Smooth muscle cell (in vitro differentiated cells): ENCODE measurements at regions not wholly inside any gene's neighbourhood (a gene's known extent, or its start where the extent isn't known, plus 50 kb on each side); places are given as distances from the start of the nearest gene placed in this dataset.

ENCODE experiments used
- DNase-seq: peaks from one replicate; lab custom pipeline; 2025; ENCODE audit not compliant: unreplicated experiment; lab: John Stamatoyannopoulos, UW
- H2AFZ ChIP-seq: fragments of 200-600 bp; sonication (generic); 2 replicates; pipeline ENCODE4 v1.6.0; 2016; ENCODE audit warnings: antibody characterized with exemption, low read depth, mild to moderate bottlenecking
- H3F3A ChIP-seq: fragments of 200-600 bp; sonication (generic); 2 replicates; pipeline ENCODE4 v1.6.0; 2017; ENCODE audit warnings: antibody characterized with exemption, low read depth
- H3K27ac ChIP-seq: fragments of 200-600 bp; sonication (generic); 2 replicates; pipeline ENCODE4 v1.5.1; 2016; ENCODE audit warnings: low read depth, mild to moderate bottlenecking
- H3K27me3 ChIP-seq: fragments of 200-600 bp; sonication (generic); 2 replicates; pipeline ENCODE4 v1.6.1; 2016; ENCODE audit warnings: low read depth, mild to moderate bottlenecking
- H3K36me3 ChIP-seq: fragments of 200-600 bp; sonication (generic); 2 replicates; pipeline ENCODE4 v1.5.1; 2016; ENCODE audit warnings: low read depth
- H3K4me1 ChIP-seq: fragments of 200-600 bp; sonication (generic); 2 replicates; pipeline ENCODE4 v1.5.1; 2016; ENCODE audit warnings: low read depth
- H3K4me2 ChIP-seq: fragments of 200-600 bp; sonication (generic); 2 replicates; pipeline ENCODE4 v1.6.0; 2016; ENCODE audit warnings: mild to moderate bottlenecking
- H3K4me3 ChIP-seq: fragments of 200-600 bp; sonication (generic); 2 replicates; pipeline ENCODE4 v1.5.1; 2016; ENCODE audit warnings: mild to moderate bottlenecking
- H3K79me2 ChIP-seq: fragments of 200-600 bp; sonication (generic); 2 replicates; pipeline ENCODE4 v1.6.0; 2016; ENCODE audit warnings: low read depth, mild to moderate bottlenecking
- H3K9ac ChIP-seq: fragments of 200-600 bp; sonication (generic); 2 replicates; pipeline ENCODE4 v1.6.0; 2016; ENCODE audit warnings: low read depth
- H3K9me3 ChIP-seq: fragments of 200-600 bp; sonication (generic); replicated peaks from 2 replicates; pipeline ENCODE4 v1.5.1; 2016; ENCODE audit warnings: low read depth
- H4K20me1 ChIP-seq: fragments of 200-600 bp; sonication (generic); 2 replicates; pipeline ENCODE4 v1.6.0; 2016; ENCODE audit warnings: low read depth
- WGBS: methylation state at CpG from one replicate; pipeline ENCODE4 v1.1.7; 2016; ENCODE audit warnings: low lambda C conversion rate; 5-methylcytosine and 5-hydroxymethylcytosine counted together
- TF ChIP-seq, protein P1 (sequence below): fragments of 200-600 bp; sonication (generic); IDR thresholded peaks from 2 replicates; pipeline ENCODE4 v1.5.1; 2017; ENCODE audit warnings: borderline replicate concordance, mild to moderate bottlenecking, antibody characterized with exemption; ENCODE audit not compliant: insufficient read depth, poor library complexity, severe bottlenecking

DNA sequence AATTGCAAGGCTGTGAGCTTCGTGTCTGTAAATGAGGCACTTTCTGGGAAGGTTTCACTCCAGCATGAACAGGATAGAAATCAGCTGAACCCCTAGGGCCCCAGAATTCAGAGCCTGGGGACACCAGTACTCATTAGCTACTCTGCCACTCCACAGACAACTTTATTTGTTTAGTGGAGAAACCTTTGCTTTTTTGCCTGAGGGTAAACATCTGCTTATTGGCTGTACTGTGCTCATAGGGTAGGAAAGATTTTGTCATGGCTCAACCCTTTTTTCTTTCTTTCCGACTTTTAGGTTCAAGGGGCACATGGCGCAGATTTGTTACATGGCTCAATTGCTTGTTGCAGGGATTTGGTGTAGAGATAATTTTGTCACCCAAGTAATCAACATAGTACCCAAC, 138.4 kb upstream of the BACE2 start:
- Histone ChIP-seq H3K4me2 (no peak overlapping the region), H3K9ac (no peak overlapping the region), H3K27ac (no peak overlapping the region), H3K27me3 (no peaks in the 10 kb centered on the region), H3K4me1 (no peaks in the 10 kb centered on the region), H3K79me2 (no peaks in the 10 kb centered on the region), H3F3A (no peaks in the 10 kb centered on the region), H3K4me3 (no peak overlapping the region), H2AFZ (no peak overlapping the region), H3K36me3 (no peaks in the 10 kb centered on the region), H4K20me1 (no peaks in the 10 kb centered on the region), H3K9me3 (no peaks in the 10 kb centered on the region)
- WGBS, result 78% methylated on average over 3 of the region's 3 CpGs
- DNase-seq, result no peak
- TF ChIP-seq, protein P1, sequence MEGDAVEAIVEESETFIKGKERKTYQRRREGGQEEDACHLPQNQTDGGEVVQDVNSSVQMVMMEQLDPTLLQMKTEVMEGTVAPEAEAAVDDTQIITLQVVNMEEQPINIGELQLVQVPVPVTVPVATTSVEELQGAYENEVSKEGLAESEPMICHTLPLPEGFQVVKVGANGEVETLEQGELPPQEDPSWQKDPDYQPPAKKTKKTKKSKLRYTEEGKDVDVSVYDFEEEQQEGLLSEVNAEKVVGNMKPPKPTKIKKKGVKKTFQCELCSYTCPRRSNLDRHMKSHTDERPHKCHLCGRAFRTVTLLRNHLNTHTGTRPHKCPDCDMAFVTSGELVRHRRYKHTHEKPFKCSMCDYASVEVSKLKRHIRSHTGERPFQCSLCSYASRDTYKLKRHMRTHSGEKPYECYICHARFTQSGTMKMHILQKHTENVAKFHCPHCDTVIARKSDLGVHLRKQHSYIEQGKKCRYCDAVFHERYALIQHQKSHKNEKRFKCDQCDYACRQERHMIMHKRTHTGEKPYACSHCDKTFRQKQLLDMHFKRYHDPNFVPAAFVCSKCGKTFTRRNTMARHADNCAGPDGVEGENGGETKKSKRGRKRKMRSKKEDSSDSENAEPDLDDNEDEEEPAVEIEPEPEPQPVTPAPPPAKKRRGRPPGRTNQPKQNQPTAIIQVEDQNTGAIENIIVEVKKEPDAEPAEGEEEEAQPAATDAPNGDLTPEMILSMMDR, result no peak

DNA sequence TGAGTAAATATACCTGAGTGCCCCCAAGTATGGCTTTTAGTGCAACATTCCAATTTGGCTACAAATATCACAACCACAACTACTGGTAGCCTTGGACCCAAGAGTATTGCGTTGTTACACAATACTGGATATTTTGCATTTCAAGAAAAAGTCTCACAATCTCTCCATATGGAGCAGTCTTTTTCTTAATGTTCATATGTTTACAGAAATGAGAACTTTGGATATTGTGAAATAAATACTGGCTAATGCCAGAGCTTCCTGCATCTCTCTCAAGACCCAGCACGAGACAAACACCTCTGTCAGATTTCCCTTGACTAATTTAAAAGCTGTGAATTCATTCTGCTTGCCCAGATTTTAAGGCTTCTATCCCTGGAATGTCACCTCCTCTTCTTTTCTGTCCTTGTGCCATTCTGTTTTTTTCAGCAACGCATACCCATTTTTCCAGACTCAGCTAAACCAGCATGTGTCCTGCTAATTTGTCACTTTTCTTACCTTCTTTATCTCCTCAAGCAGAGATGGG, 136.2 kb upstream of the BACE2 start:
- Histone ChIP-seq H2AFZ (no peak overlapping the region), H3F3A (no peaks in the 10 kb centered on the region), H3K79me2 (no peaks in the 10 kb centered on the region), H3K9me3 (no peaks in the 10 kb centered on the region), H4K20me1 (no peaks in the 10 kb centered on the region), H3K4me2 (no peak overlapping the region), H3K36me3 (no peaks in the 10 kb centered on the region), H3K27me3 (no peaks in the 10 kb centered on the region), H3K4me3 (no peak overlapping the region), H3K27ac (no peak overlapping the region), H3K9ac (no peak overlapping the region), H3K4me1 (no peaks in the 10 kb centered on the region)
- WGBS, result 84% methylated on average over 3 of the region's 3 CpGs
- TF ChIP-seq, protein P1, result no peak
- DNase-seq, result no peak

DNA sequence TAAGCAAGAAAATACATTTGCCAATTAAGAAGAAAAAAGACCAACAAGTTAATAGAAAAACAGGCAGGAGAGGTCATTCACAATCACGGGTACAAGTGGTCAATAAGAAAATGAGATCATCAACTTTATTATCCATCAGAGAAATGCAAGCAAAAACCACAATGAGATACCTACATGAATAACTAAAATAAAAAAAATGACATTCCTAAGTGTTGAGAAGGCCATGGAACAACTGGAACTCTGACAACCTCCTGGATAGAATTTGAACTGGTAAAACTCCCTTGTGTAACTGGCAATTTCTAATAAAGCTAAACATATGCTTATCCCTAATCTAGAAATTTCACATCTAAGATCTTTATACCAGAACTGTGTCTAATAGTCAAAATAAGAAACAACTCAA, 135.4 kb upstream of the BACE2 start:
- Histone ChIP-seq H3K4me3 (no peak overlapping the region), H3K36me3 (no peaks in the 10 kb centered on the region), H3K79me2 (no peaks in the 10 kb centered on the region), H3K9ac (no peak overlapping the region), H3K4me1 (no peaks in the 10 kb centered on the region), H3K27me3 (no peaks in the 10 kb centered on the region), H3F3A (no peaks in the 10 kb centered on the region), H3K4me2 (no peak overlapping the region), H3K9me3 (no peaks in the 10 kb centered on the region), H3K27ac (no peak overlapping the region), H4K20me1 (no peaks in the 10 kb centered on the region), H2AFZ (no peak overlapping the region)
- TF ChIP-seq, protein P1, result no peak
- WGBS, result 78% methylated on average over 1 of the region's 1 CpG
- DNase-seq, result no peak

- H3K27me3 ChIP-seq, result no peaks in the 10 kb centered on the region
- no peak overlapping the region for H3K4me2 ChIP-seq
- 91% methylated on average over 6 of the region's 6 CpGs for whole genome bisulfite sequencing
- H3K36me3 ChIP-seq, result no peaks in the 10 kb centered on the region
- H3K79me2 ChIP-seq, result no peaks in the 10 kb centered on the region
- no peak overlapping the region for H3K27ac ChIP-seq
- no peaks in the 10 kb centered on the region for H3K4me1 ChIP-seq
- no peak overlapping the region for H3K4me3 ChIP-seq
- H3K9ac ChIP-seq, result no peak overlapping the region
- no peaks in the 10 kb centered on the region for H3F3A ChIP-seq
- H2AFZ ChIP-seq, result no peak overlapping the region
- H4K20me1 ChIP-seq, result no peaks in the 10 kb centered on the region
- DNase-seq, result no peak
- H3K9me3 ChIP-seq, result no peaks in the 10 kb centered on the region
- TF ChIP-seq, protein P1, result no peak
Measured at GRCh38 chr21:41037212-41037611, 130.7 kb upstream of the BACE2 start.
